CD14-positive monocyte (primary cell): ENCODE measurements at regions not wholly inside any gene's neighbourhood (a gene's known extent, or its start where the extent isn't known, plus 50 kb on each side); places are given as distances from the start of the nearest gene placed in this dataset.

Experiments used
- DNase-seq, 3 donors: peaks; one replicate each; pipeline ENCODE4 v3.0.0-alpha.2; 2011 to 2022
- H2AFZ ChIP-seq: 2 replicates; pipeline ENCODE4 v1.6.0; 2012; ENCODE audit warnings: mild to moderate bottlenecking, low read depth, low read length, inconsistent platforms; ENCODE audit not compliant: insufficient read depth, poor library complexity, severe bottlenecking
- H3K27ac ChIP-seq, 2 donors: 1 replicate in 1 of 2; 2 replicates in 1 of 2; pipeline ENCODE4 v1.5.1; 2012 to 2013; ENCODE audit warnings: low read length in 2 of 2, control low read depth in 1 of 2, inconsistent platforms in 1 of 2, low read depth in 1 of 2, mild to moderate bottlenecking in 1 of 2
- H3K27me3 ChIP-seq, 2 donors: one replicate each; pipeline versions ENCODE4 v1.6.0 to v1.6.1; 2011 to 2013; ENCODE audit warnings: low read length in 2 of 2; ENCODE audit not compliant: control insufficient read depth in 2 of 2, insufficient read depth in 2 of 2
- H3K36me3 ChIP-seq, 2 donors: replicated peaks in 1 of 2; 1 replicate in 1 of 2; 2 replicates in 1 of 2; pipeline versions ENCODE4 v1.5.1 to v1.6.1; 2012 to 2013; ENCODE audit warnings: low read length in 2 of 2, control low read depth in 1 of 2, inconsistent platforms in 1 of 2, mild to moderate bottlenecking in 1 of 2; ENCODE audit not compliant: insufficient read depth in 2 of 2, control insufficient read depth in 1 of 2
- H3K4me1 ChIP-seq, 2 donors: 1 replicate in 1 of 2; 2 replicates in 1 of 2; pipeline versions ENCODE4 v1.5.1 to v1.6.1; 2012 to 2013; ENCODE audit warnings: low read length in 2 of 2, control low read depth in 1 of 2, inconsistent platforms in 1 of 2, mild to moderate bottlenecking in 1 of 2, moderate library complexity in 1 of 2; ENCODE audit not compliant: insufficient read depth in 2 of 2, control insufficient read depth in 1 of 2
- H3K4me2 ChIP-seq: replicated peaks from 2 replicates; pipeline ENCODE3; 2012; ENCODE audit warnings: low read length, moderate library complexity, mild to moderate bottlenecking; ENCODE audit not compliant: poor library complexity, severe bottlenecking; ENCODE audit errors: extremely low read depth
- H3K4me3 ChIP-seq, 3 experiments: fragments of 200-600 bp in 1 of 3; sonication (generic) in 1 of 3; replicated peaks in 1 of 3; 1 replicate in 2 of 3; 2 replicates in 1 of 3; pipeline ENCODE4 v1.5.1; 2011 to 2013; ENCODE audit warnings: low read length in 3 of 3, mild to moderate bottlenecking in 3 of 3, control low read depth in 2 of 3, low read depth in 2 of 3, inconsistent platforms in 1 of 3, moderate library complexity in 1 of 3
- H3K79me2 ChIP-seq: 2 replicates; pipeline ENCODE4 v1.6.0; 2012; ENCODE audit warnings: mild to moderate bottlenecking, control low read depth, inconsistent platforms, low read length, moderate library complexity; ENCODE audit not compliant: insufficient read depth
- H3K9ac ChIP-seq: 2 replicates; pipeline ENCODE4 v1.6.0; 2017; ENCODE audit warnings: low read length, mild to moderate bottlenecking; ENCODE audit not compliant: insufficient read depth, poor library complexity, severe bottlenecking
- H3K9me3 ChIP-seq, 2 donors: replicated peaks in 1 of 2; 1 replicate in 1 of 2; 2 replicates in 1 of 2; pipeline versions ENCODE4 v1.5.1 to v1.6.1; 2012 to 2013; ENCODE audit warnings: low read length in 2 of 2, control low read depth in 1 of 2; ENCODE audit not compliant: control insufficient read depth in 1 of 2, insufficient read depth in 1 of 2
- H4K20me1 ChIP-seq: 2 replicates; pipeline ENCODE4 v1.6.0; 2012; ENCODE audit warnings: mild to moderate bottlenecking, low read length, control low read depth, moderate library complexity; ENCODE audit not compliant: insufficient read depth
- H3K27ac Mint-ChIP-seq, 7 donors: one replicate each; pipeline ENCODE4 v1.8.0; 2020; ENCODE audit warnings: mild to moderate bottlenecking in 7 of 7, mixed read lengths in 7 of 7, moderate library complexity in 6 of 7, inconsistent platforms in 2 of 7
- H3K27me3 Mint-ChIP-seq, 3 donors: one replicate each; pipeline ENCODE4 v1.8.0; 2021 to 2022; ENCODE audit warnings: low read depth in 3 of 3, mild to moderate bottlenecking in 3 of 3, mixed read lengths in 3 of 3, moderate library complexity in 3 of 3, inconsistent platforms in 1 of 3
- H3K36me3 Mint-ChIP-seq, 2 donors: one replicate each; pipeline ENCODE4 v1.8.0; 2020; ENCODE audit warnings: mixed read lengths in 2 of 2, inconsistent platforms in 1 of 2, mild to moderate bottlenecking in 1 of 2
- H3K4me1 Mint-ChIP-seq: one replicate; pipeline ENCODE4 v1.8.0; 2020; ENCODE audit warnings: mild to moderate bottlenecking, mixed read lengths
- H3K4me3 Mint-ChIP-seq, 2 donors: one replicate each; pipeline ENCODE4 v1.8.0; 2020; ENCODE audit warnings: mild to moderate bottlenecking in 2 of 2, mixed read lengths in 2 of 2, moderate library complexity in 1 of 2
- H3K9me3 Mint-ChIP-seq, 7 donors: one replicate each; pipeline ENCODE4 v1.8.0; 2020 to 2022; ENCODE audit warnings: mixed read lengths in 7 of 7, mild to moderate bottlenecking in 6 of 7, moderate library complexity in 6 of 7, inconsistent platforms in 2 of 7
- CTCF ChIP-seq: fragments of 200-600 bp; IDR thresholded peaks from one replicate; pipeline ENCODE4 v1.8.0; 2022; ENCODE audit warnings: antibody characterized with exemption, mild to moderate bottlenecking
- WGBS: methylation state at CpG from one replicate; pipeline ENCODE4 v1.1.5; 2013; ENCODE audit warnings: missing lambda C conversion rate; ENCODE audit not compliant: insufficient coverage; 5-methylcytosine and 5-hydroxymethylcytosine counted together
- intact Hi-C, 2 donors: fragments of 100-400 bp; cut with micrococcal nuclease; formaldehyde crosslinking; loops; one replicate each; pipeline versions ENCODE4 v1.15.0 to v1.15.1; 2023

- TF ChIP-seq CTCF, result no peak
- Histone ChIP-seq H3K9me3 (no peaks in the 10 kb centered on the region), H4K20me1 (no peaks in the 10 kb centered on the region), H3K4me2 (no peak overlapping the region), H3K4me3 (no peak overlapping the region), H3K36me3 (no peaks in the 10 kb centered on the region), H2AFZ (no peak overlapping the region), H3K27ac (no peak overlapping the region), H3K27me3 (no peaks in the 10 kb centered on the region), H3K79me2 (no peaks in the 10 kb centered on the region), H3K9ac (no peak overlapping the region), H3K4me1 (no peaks in the 10 kb centered on the region)
- WGBS, result 84% methylated on average over 8 of the region's 8 CpGs
- Mint-ChIP-seq H3K4me1 (no peaks in the 10 kb centered on the region), H3K36me3 (no peaks in the 10 kb centered on the region), H3K27me3 (peaks cover 8 to 15% (median 11%) of the 10 kb centered on the region in 3 donors), H3K4me3 (no peak overlapping the region), H3K27ac (no peak overlapping the region), H3K9me3 (peaks cover 0 to 8% (median 3%) of the 10 kb centered on the region in 7 donors)
- DNase-seq, result no peak
- intact Hi-C loops, result no loop called here
Observed at GRCh38 chr14:98928418-98928817, 343.6 kb downstream of the BCL11B start.

GRCh38 chr14:98931126-98931525, 340.9 kb downstream of the BCL11B start:
- no peak for TF ChIP-seq CTCF
- DNase-seq, result no peak
- Histone ChIP-seq H3K4me2 (no peak overlapping the region), H3K79me2 (no peaks in the 10 kb centered on the region), H3K36me3 (no peaks in the 10 kb centered on the region), H3K4me3 (no peak overlapping the region), H2AFZ (no peak overlapping the region), H4K20me1 (no peaks in the 10 kb centered on the region), H3K4me1 (no peaks in the 10 kb centered on the region), H3K9ac (no peak overlapping the region), H3K27ac (no peak overlapping the region), H3K9me3 (no peaks in the 10 kb centered on the region), H3K27me3 (no peaks in the 10 kb centered on the region)
- H3K36me3 Mint-ChIP-seq, result no peaks in the 10 kb centered on the region
- H3K4me3 Mint-ChIP-seq, result no peak overlapping the region
- no peaks in the 10 kb centered on the region for H3K4me1 Mint-ChIP-seq
- intact Hi-C loops, result no loop called here
- H3K27ac Mint-ChIP-seq, result no peak overlapping the region
- H3K27me3 Mint-ChIP-seq, result peaks cover 3 to 15% (median 10%) of the 10 kb centered on the region in 3 donors
- H3K9me3 Mint-ChIP-seq, result peaks cover 0 to 9% (median 3%) of the 10 kb centered on the region in 7 donors
